Right lobe of liver (tissue), 6 donors: ENCODE measurements at regions not wholly inside any gene's neighbourhood (a gene's known extent, or its start where the extent isn't known, plus 50 kb on each side); places are given as distances from the start of the nearest gene placed in this dataset.

Source experiments
- ATAC-seq, 4 donors: fragments of 200-7000 bp; cut with Tn5 transposase; one replicate each; pipeline ENCODE4 v1.9.1; 2020; ENCODE audit warnings: mild to moderate bottlenecking in 4 of 4, moderate library complexity in 4 of 4
- DNase-seq, 3 donors: peaks; one replicate each; pipeline ENCODE4 v3.0.0-alpha.2; 2020
- H3K27ac ChIP-seq, 3 donors: fragments of 200-600 bp; one replicate each; pipeline ENCODE4 v1.8.0; 2022
- H3K27me3 ChIP-seq, 2 donors: fragments of 200-600 bp; one replicate each; pipeline ENCODE4 v1.8.0; 2022
- H3K36me3 ChIP-seq, 4 donors: fragments of 200-600 bp; sonication (generic) in 1 of 4; one replicate each; pipeline versions ENCODE4 v1.5.1 to v1.8.0; 2017 to 2022; ENCODE audit warnings: control low read depth in 1 of 4
- H3K4me1 ChIP-seq, 4 donors: fragments of 200-600 bp; sonication (generic) in 1 of 4; one replicate each; pipeline versions ENCODE4 v1.5.1 to v1.8.0; 2017 to 2022; ENCODE audit warnings: control low read depth in 1 of 4
- H3K4me3 ChIP-seq, 3 donors: fragments of 200-600 bp; one replicate each; pipeline ENCODE4 v1.8.0; 2022
- H3K9me3 ChIP-seq, 4 donors: fragments of 200-600 bp; sonication (generic) in 1 of 4; one replicate each; pipeline versions ENCODE4 v1.5.1 to v1.8.0; 2017 to 2022; ENCODE audit warnings: control low read depth in 1 of 4
- POLR2A ChIP-seq: fragments of 450-650 bp; IDR thresholded peaks from one replicate; pipeline ENCODE4 v1.6.1; 2017; ENCODE audit warnings: antibody characterized with exemption, mild to moderate bottlenecking
- WGBS: methylation state at CpG from one replicate; pipeline ENCODE4 v1.1.6; 2018; ENCODE audit warnings: low coverage, low lambda C conversion rate; ENCODE audit not compliant: insufficient coverage; ENCODE audit errors: missing lambda C conversion rate; 5-methylcytosine and 5-hydroxymethylcytosine counted together
- intact Hi-C, 2 donors: fragments of 100-400 bp; cut with DNase I; formaldehyde crosslinking; loops; one replicate each; pipeline versions ENCODE4 v1.11.2 to v1.14.1; 2022
- TF ChIP-seq, protein P1 (sequence below), 4 donors: fragments of 200-600 bp in 3 of 4; fragments of 450-650 bp in 1 of 4; IDR thresholded peaks; one replicate each; pipeline versions ENCODE4 v1.5.1 to v1.8.0; 2016 to 2022; ENCODE audit warnings: antibody characterized with exemption in 4 of 4, mild to moderate bottlenecking in 2 of 4
- donor health status: DM: no; HTN: yes; CAD: no.
- donor health status: DM: no; HTN: no; CAD: no.
- donor health status: DM: no; HTN: no; CAD: no.
- donor health status: DM: no; HTN: yes; CAD: no.
- donor health status: DM: no; HTN: yes; CAD: no.

DNA sequence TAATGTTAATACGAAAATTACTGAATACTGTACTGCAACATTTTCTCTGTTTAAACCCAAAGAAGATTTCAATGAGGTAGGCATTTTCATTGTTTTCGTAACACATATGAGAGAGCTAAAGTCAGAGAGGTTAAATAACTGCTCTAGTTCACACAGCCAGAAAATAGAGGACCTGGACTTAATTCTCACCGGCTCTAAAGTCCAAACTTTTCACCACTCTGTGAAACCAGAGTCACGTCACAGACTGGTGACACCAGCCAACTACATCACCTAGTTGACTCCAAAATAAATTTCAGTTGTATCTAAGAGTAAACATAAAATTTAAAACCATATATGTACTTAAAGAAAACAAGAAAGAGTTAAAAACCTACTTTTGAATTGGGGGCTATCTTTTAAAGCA is 146.7 kb downstream of the FCRL5 start:
- DNase-seq: no peak
- Histone ChIP-seq H3K36me3 (no peaks in the 10 kb centered on the region), H3K27ac (no peak overlapping the region), H3K9me3 (no peaks in the 10 kb centered on the region), H3K4me1 (no peaks in the 10 kb centered on the region), H3K4me3 (no peak overlapping the region), H3K27me3 (no peaks in the 10 kb centered on the region)
- TF ChIP-seq, protein P1, sequence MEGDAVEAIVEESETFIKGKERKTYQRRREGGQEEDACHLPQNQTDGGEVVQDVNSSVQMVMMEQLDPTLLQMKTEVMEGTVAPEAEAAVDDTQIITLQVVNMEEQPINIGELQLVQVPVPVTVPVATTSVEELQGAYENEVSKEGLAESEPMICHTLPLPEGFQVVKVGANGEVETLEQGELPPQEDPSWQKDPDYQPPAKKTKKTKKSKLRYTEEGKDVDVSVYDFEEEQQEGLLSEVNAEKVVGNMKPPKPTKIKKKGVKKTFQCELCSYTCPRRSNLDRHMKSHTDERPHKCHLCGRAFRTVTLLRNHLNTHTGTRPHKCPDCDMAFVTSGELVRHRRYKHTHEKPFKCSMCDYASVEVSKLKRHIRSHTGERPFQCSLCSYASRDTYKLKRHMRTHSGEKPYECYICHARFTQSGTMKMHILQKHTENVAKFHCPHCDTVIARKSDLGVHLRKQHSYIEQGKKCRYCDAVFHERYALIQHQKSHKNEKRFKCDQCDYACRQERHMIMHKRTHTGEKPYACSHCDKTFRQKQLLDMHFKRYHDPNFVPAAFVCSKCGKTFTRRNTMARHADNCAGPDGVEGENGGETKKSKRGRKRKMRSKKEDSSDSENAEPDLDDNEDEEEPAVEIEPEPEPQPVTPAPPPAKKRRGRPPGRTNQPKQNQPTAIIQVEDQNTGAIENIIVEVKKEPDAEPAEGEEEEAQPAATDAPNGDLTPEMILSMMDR (IDR thresholded peaks at IDR 0.05): no peak
- no peak for TF ChIP-seq POLR2A
- 28% methylated on average over 4 of the region's 4 CpGs for WGBS
- intact Hi-C loops: no loop called here
- peak; percentile 56 to 84 (median 64) for ATAC-seq

DNA sequence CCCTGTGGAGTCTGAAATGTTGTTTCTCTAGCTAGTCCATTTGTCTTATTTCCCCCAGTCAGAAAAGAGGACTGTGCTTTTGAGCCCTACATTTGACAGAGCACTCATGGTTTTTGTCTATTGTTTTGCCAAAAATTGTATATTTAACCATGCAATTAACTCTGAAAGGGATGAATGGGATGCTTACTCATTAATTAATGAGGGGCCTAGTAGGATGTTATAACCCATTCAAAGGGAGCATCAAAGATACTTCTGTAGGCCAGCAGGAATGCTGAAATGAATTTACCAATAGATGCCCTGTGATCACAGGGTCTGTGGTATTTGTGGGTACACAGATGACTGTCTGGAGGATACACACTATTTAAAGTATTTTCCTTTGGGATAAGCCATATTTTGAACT is 147.7 kb downstream of the FCRL5 start:
- H3K27me3 ChIP-seq: no peaks in the 10 kb centered on the region
- intact Hi-C loops: no loop called here
- H3K36me3 ChIP-seq: no peaks in the 10 kb centered on the region
- no peak overlapping the region for H3K4me3 ChIP-seq
- no peaks in the 10 kb centered on the region for H3K9me3 ChIP-seq
- ATAC-seq (no peak), DNase-seq (no peak)
- H3K27ac ChIP-seq: no peak overlapping the region
- TF ChIP-seq, protein P1 (IDR thresholded peaks at IDR 0.05): no peak
- TF ChIP-seq POLR2A: no peak
- H3K4me1 ChIP-seq: no peaks in the 10 kb centered on the region

DNA sequence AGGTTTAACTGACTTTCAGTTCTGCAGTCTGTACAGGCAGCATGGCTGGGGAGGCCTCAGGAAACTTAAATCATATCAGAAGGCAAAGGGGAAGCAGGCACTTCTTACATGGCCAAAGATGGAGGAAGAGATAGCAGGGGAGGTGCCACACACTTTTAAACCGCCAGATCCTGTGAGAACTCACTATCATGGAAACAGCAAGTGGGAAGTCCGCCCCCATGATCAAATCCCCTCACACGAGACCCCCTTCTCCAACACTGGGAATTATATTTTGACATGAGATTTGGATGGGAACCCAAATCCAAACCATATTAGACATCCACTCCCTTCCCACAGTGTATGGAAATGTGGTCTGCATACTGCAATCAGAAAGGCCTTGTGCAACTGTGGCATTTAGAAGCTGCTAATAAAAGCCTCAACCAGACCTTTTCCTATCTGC is 148.2 kb downstream of the FCRL5 start:
- Histone ChIP-seq H3K27ac (no peak overlapping the region), H3K4me1 (no peaks in the 10 kb centered on the region), H3K27me3 (no peaks in the 10 kb centered on the region), H3K9me3 (no peaks in the 10 kb centered on the region), H3K4me3 (no peak overlapping the region), H3K36me3 (no peaks in the 10 kb centered on the region)
- ATAC-seq: no peak
- intact Hi-C loops: no loop called here
- TF ChIP-seq, protein P1 (IDR thresholded peaks at IDR 0.05): no peak
- no peak for TF ChIP-seq POLR2A
- DNase-seq: no peak
- no CpG with 5 or more reads among the region's 3 CpGs for WGBS

DNA sequence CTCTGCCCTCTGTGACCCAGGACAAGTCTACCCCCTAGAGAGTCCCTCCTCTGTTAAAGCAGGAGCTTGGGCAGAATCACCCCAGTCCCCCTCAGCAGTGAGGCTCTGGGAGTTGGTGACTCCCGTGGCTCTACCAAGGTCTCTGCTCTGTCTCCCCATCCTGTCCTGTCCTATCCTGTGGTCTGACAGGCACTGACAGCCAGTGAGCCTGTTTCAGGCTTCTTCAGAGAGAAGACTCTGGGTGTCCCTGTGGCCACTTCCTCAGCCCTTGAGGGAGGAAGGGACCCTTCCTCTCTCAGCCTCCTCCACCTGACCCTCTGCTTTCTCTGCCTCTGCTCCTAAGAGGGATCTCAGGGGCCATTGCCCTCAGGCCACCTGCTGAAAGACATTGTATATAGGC is 148.7 kb downstream of the FCRL5 start:
- no peak overlapping the region for H3K4me3 ChIP-seq
- no peak overlapping the region for H3K27ac ChIP-seq
- no peaks in the 10 kb centered on the region for H3K36me3 ChIP-seq
- no peaks in the 10 kb centered on the region for H3K27me3 ChIP-seq
- WGBS: no CpG with 5 or more reads among the region's 1 CpG
- intact Hi-C loops: no loop called here
- no peaks in the 10 kb centered on the region for H3K4me1 ChIP-seq
- no peak for ATAC-seq
- H3K9me3 ChIP-seq: no peaks in the 10 kb centered on the region
- TF ChIP-seq, protein P1 (IDR thresholded peaks at IDR 0.05): no peak
- TF ChIP-seq POLR2A: no peak
- no peak for DNase-seq

DNA sequence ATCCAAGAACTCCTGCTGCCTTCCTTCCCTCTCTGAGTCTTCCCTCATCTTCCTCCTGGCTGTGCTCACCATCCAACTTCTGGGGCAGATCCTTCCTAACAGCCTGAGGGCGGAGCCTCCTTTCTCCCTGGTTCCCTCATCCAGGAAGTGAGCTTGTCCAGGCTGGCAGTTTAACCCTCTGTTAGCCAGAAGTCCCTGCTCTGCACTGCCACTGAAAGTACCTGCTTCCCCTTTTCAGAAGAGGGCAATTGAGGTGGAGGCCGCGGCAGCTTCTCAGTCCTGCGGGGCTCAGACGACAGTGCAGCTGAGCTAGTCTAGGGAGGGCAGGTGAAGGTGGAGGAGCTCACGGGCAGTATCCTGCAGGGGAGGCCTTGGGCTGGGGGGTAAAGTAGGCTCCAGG is 149.1 kb downstream of the FCRL5 start:
- Histone ChIP-seq H3K4me1 (no peaks in the 10 kb centered on the region), H3K27ac (no peak overlapping the region), H3K4me3 (no peak overlapping the region), H3K36me3 (no peaks in the 10 kb centered on the region), H3K27me3 (no peaks in the 10 kb centered on the region), H3K9me3 (no peaks in the 10 kb centered on the region)
- peak in 1 of 4 donors; percentile 17 for ATAC-seq
- WGBS: 19% methylated on average over 2 of the region's 6 CpGs
- no peak for DNase-seq
- TF ChIP-seq POLR2A: no peak
- TF ChIP-seq, protein P1 (IDR thresholded peaks at IDR 0.05): no peak
- intact Hi-C loops: no loop called here
